ENCODE measurements at regions not wholly inside any gene's neighbourhood (a gene's known extent, or its start where the extent isn't known, plus 50 kb on each side); places are given as distances from the start of the nearest gene placed in this dataset.

DNA sequence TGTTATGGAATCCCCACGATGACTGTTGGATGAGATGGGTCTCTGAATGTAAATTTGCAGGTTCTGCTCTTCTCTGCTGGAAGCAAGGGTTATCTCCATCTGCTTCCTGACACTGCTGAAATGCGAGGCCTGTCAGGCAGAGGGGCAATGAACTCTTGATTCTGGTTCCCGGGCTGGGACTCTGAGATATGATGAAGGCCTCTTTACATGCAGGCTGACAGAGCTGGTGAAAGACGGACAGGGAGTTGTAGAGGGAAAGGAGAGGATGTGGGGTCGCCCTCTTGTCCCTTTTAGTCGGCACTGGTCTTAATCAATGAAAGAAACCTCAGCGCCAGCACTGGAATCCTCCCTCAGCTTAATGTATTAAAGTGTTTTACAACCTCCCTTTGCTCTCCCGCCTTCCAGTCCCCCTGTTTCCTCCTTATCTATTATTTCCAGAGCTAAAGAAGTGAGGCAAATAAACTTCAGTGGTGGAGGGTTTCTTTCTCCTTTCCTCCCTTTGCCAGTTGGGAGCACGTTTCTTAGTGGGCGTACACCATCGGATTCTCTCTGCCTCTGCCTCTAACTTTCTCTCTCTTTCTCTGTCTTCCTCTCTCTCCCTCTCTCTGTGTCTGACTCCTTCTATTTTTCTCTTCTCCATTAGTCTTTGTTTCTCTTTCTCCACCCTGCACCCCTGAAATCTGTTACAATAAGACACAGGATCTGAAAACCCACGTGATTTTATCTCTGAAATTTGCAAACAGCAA is 145.6 kb downstream of the BAMBI start (continued):
- TF ChIP-seq NONO (IDR thresholded peaks at IDR 0.05; ENCODE audit: low read depth in 2 of 2, low read length in 1 of 2) (no peak), ESRRA (IDR thresholded peaks at IDR 0.05; ENCODE audit: borderline replicate concordance, low read depth) (no peak), ZFP36 (IDR thresholded peaks at IDR 0.05; ENCODE audit: low read depth, low read length, partially characterized antibody) (no peak), MAZ (CRISPR knock-in tag; conservative IDR thresholded peaks at IDR 0.05 in 1 of 2, IDR thresholded peaks at IDR 0.05 in 1 of 2) (no peak; a peak in 1 of 4 replicates), ZFPM2 (CRISPR knock-in tag; IDR thresholded peaks at IDR 0.05) (no peak), RUNX1 (IDR thresholded peaks at IDR 0.05; ENCODE audit: low read depth) (no peak), MNT (conservative IDR thresholded peaks at IDR 0.05) (peak in 1 of 2 experiments; percentile 68; a peak in 2 of 4 replicates), POLR2A (conservative IDR thresholded peaks at IDR 0.05) (peak; percentile 52), SREBF2 (CRISPR knock-in tag; IDR thresholded peaks at IDR 0.05) (no peak), ZNF785 (CRISPR knock-in tag; IDR thresholded peaks at IDR 0.05) (no peak), CREB3L1 (IDR thresholded peaks at IDR 0.05; ENCODE audit: borderline replicate concordance, low read depth) (0 out of 2 replicates have a peak, but pooled peaks have one; percentile 15)
- TF ChIP-seq, protein P1, sequence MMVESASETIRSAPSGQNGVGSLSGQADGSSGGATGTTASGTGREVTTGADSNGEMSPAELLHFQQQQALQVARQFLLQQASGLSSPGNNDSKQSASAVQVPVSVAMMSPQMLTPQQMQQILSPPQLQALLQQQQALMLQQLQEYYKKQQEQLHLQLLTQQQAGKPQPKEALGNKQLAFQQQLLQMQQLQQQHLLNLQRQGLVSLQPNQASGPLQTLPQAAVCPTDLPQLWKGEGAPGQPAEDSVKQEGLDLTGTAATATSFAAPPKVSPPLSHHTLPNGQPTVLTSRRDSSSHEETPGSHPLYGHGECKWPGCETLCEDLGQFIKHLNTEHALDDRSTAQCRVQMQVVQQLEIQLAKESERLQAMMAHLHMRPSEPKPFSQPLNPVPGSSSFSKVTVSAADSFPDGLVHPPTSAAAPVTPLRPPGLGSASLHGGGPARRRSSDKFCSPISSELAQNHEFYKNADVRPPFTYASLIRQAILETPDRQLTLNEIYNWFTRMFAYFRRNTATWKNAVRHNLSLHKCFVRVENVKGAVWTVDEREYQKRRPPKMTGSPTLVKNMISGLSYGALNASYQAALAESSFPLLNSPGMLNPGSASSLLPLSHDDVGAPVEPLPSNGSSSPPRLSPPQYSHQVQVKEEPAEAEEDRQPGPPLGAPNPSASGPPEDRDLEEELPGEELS (CRISPR knock-in tag; IDR thresholded peaks at IDR 0.05; ENCODE audit: borderline replicate concordance): no peak
- TF ChIP-seq, protein P2, sequence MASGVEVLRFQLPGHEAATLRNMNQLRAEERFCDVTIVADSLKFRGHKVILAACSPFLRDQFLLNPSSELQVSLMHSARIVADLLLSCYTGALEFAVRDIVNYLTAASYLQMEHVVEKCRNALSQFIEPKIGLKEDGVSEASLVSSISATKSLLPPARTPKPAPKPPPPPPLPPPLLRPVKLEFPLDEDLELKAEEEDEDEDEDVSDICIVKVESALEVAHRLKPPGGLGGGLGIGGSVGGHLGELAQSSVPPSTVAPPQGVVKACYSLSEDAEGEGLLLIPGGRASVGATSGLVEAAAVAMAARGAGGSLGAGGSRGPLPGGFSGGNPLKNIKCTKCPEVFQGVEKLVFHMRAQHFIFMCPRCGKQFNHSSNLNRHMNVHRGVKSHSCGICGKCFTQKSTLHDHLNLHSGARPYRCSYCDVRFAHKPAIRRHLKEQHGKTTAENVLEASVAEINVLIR (CRISPR knock-in tag; IDR thresholded peaks at IDR 0.05): no peak
- TF ChIP-seq, protein P3, sequence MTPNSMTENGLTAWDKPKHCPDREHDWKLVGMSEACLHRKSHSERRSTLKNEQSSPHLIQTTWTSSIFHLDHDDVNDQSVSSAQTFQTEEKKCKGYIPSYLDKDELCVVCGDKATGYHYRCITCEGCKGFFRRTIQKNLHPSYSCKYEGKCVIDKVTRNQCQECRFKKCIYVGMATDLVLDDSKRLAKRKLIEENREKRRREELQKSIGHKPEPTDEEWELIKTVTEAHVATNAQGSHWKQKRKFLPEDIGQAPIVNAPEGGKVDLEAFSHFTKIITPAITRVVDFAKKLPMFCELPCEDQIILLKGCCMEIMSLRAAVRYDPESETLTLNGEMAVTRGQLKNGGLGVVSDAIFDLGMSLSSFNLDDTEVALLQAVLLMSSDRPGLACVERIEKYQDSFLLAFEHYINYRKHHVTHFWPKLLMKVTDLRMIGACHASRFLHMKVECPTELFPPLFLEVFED (CRISPR knock-in tag; conservative IDR thresholded peaks at IDR 0.05): no peak
- TF ChIP-seq, protein P4, sequence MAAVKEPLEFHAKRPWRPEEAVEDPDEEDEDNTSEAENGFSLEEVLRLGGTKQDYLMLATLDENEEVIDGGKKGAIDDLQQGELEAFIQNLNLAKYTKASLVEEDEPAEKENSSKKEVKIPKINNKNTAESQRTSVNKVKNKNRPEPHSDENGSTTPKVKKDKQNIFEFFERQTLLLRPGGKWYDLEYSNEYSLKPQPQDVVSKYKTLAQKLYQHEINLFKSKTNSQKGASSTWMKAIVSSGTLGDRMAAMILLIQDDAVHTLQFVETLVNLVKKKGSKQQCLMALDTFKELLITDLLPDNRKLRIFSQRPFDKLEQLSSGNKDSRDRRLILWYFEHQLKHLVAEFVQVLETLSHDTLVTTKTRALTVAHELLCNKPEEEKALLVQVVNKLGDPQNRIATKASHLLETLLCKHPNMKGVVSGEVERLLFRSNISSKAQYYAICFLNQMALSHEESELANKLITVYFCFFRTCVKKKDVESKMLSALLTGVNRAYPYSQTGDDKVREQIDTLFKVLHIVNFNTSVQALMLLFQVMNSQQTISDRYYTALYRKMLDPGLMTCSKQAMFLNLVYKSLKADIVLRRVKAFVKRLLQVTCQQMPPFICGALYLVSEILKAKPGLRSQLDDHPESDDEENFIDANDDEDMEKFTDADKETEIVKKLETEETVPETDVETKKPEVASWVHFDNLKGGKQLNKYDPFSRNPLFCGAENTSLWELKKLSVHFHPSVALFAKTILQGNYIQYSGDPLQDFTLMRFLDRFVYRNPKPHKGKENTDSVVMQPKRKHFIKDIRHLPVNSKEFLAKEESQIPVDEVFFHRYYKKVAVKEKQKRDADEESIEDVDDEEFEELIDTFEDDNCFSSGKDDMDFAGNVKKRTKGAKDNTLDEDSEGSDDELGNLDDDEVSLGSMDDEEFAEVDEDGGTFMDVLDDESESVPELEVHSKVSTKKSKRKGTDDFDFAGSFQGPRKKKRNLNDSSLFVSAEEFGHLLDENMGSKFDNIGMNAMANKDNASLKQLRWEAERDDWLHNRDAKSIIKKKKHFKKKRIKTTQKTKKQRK (IDR thresholded peaks at IDR 0.05; ENCODE audit: borderline replicate concordance, low read depth, low read length): no peak
